LNCaP clone FGC (cell line): ENCODE measurements at regions not wholly inside any gene's neighbourhood (a gene's known extent, or its start where the extent isn't known, plus 50 kb on each side); places are given as distances from the start of the nearest gene placed in this dataset.

Experiments
- DNase-seq: peaks from one replicate; pipeline ENCODE4 v3.0.0-alpha.2; 2011; ENCODE audit warnings: low read depth
- H3K4me3 ChIP-seq: 2 replicates; pipeline ENCODE4 v1.5.1; 2011; ENCODE audit warnings: mild to moderate bottlenecking, low read depth, low read length, control low read depth
- CTCF ChIP-seq: IDR thresholded peaks from 2 replicates; pipeline ENCODE4 v1.5.1; 2012; ENCODE audit warnings: mild to moderate bottlenecking; ENCODE audit not compliant: control insufficient read depth, insufficient read depth; ENCODE audit errors: extremely low read depth

GRCh38 chr21:41110161-41110560, 57.8 kb upstream of the BACE2 start:
- H3K4me3 ChIP-seq, result no peak overlapping the region
- no peak for DNase-seq
- TF ChIP-seq CTCF, result no peak

GRCh38 chr21:41110664-41111063, 57.3 kb upstream of the BACE2 start:
- DNase-seq, result no peak
- no peak overlapping the region for H3K4me3 ChIP-seq
- no peak for TF ChIP-seq CTCF

- DNase-seq, result no peak
- TF ChIP-seq CTCF, result no peak
- no peak overlapping the region for H3K4me3 ChIP-seq
These were observed 56.3 kb upstream of the BACE2 start for GRCh38 chr21:41111681-41112080.

GRCh38 chr21:41112740-41113692, 54.9 kb upstream of the BACE2 start:
- H3K4me3 ChIP-seq, result no peak overlapping the region
- DNase-seq, result no peak
- TF ChIP-seq CTCF, result no peak

- no peak for TF ChIP-seq CTCF
- H3K4me3 ChIP-seq, result no peak overlapping the region
- DNase-seq, result no peak
These were observed 52.1 kb upstream of the BACE2 start for GRCh38 chr21:41115851-41116250.
